SU-DHL-6 (cell line): ENCODE measurements at regions not wholly inside any gene's neighbourhood (a gene's known extent, or its start where the extent isn't known, plus 50 kb on each side); places are given as distances from the start of the nearest gene placed in this dataset.

ENCODE experiments used
- H2AFZ ChIP-seq: fragments of 200-600 bp; sonication (generic); 2 replicates; pipeline ENCODE4 v1.6.1; 2014; ENCODE audit warnings: low read depth, mild to moderate bottlenecking, moderate library complexity, mixed read lengths, antibody characterized with exemption, low read length; ENCODE audit not compliant: severe bottlenecking
- H3F3A ChIP-seq: fragments of 200-600 bp; shearing (Covaris generic); 2 replicates; pipeline ENCODE4 v1.6.0; 2016; ENCODE audit warnings: antibody characterized with exemption, mild to moderate bottlenecking; ENCODE audit not compliant: insufficient read depth
- H3K27ac ChIP-seq: fragments of 200-600 bp; sonication (generic); 2 replicates; pipeline ENCODE4 v1.5.1; 2016; ENCODE audit warnings: low read depth, mild to moderate bottlenecking, low read length, moderate library complexity, mixed read lengths
- H3K27me3 ChIP-seq: fragments of 200-600 bp; sonication (generic), shearing (Covaris generic); 2 replicates; pipeline ENCODE4 v1.6.0; 2014; ENCODE audit warnings: mild to moderate bottlenecking, low read length
- H3K36me3 ChIP-seq: fragments of 200-600 bp; sonication (generic); 2 replicates; pipeline ENCODE4 v1.6.1; 2014; ENCODE audit warnings: mild to moderate bottlenecking, low read length, mixed read lengths
- H3K4me2 ChIP-seq: fragments of 300-600, 200-600 bp; shearing (Covaris generic), sonication (generic); 2 replicates; pipeline ENCODE4 v1.6.0; 2014; ENCODE audit warnings: low read length, low read depth, mild to moderate bottlenecking; ENCODE audit not compliant: poor library complexity, severe bottlenecking
- H3K4me3 ChIP-seq: fragments of 200-600 bp; sonication (generic); 2 replicates; pipeline ENCODE4 v1.5.1; 2014; ENCODE audit warnings: antibody characterized with exemption, low read length, mild to moderate bottlenecking, mixed read lengths; ENCODE audit not compliant: insufficient read depth, poor library complexity, severe bottlenecking
- H3K79me2 ChIP-seq: fragments of 200-600 bp; sonication (generic); 2 replicates; pipeline ENCODE4 v1.6.1; 2014; ENCODE audit warnings: mild to moderate bottlenecking, low read length, moderate library complexity; ENCODE audit not compliant: insufficient read depth
- H3K9ac ChIP-seq: fragments of 200-600 bp; sonication (generic); 2 replicates; pipeline ENCODE4 v1.7.0; 2014; ENCODE audit warnings: mild to moderate bottlenecking, low read length
- H3K9me2 ChIP-seq: fragments of 200-600 bp; sonication (generic); replicated peaks from 2 replicates; pipeline ENCODE4 v1.6.1; 2014; ENCODE audit warnings: low read length; ENCODE audit not compliant: insufficient read depth
- H3K9me3 ChIP-seq: fragments of 200-600 bp; sonication (generic); 2 replicates; pipeline ENCODE4 v1.6.1; 2014; ENCODE audit warnings: low read length, mixed read lengths; ENCODE audit not compliant: insufficient read depth
- H4K20me1 ChIP-seq: fragments of 200-600 bp; sonication (generic); 2 replicates; pipeline ENCODE4 v1.6.1; 2014; ENCODE audit warnings: low read depth, mild to moderate bottlenecking, antibody characterized with exemption, low read length, moderate library complexity, mixed read lengths
- CTCF ChIP-seq: fragments of 200-600 bp; sonication (generic); IDR thresholded peaks from one replicate; pipeline ENCODE4 v1.5.1; 2017; ENCODE audit warnings: antibody characterized with exemption, mild to moderate bottlenecking, low read length, moderate library complexity; ENCODE audit not compliant: insufficient read depth, poor library complexity, severe bottlenecking
- EZH2phosphoT487 ChIP-seq: fragments of 200-600 bp; sonication (generic), shearing (Covaris generic); conservative IDR thresholded peaks from 2 replicates; pipeline ENCODE4 v1.6.1; 2018; ENCODE audit warnings: mild to moderate bottlenecking, antibody characterized with exemption, low read length, moderate library complexity, mixed read lengths

DNA sequence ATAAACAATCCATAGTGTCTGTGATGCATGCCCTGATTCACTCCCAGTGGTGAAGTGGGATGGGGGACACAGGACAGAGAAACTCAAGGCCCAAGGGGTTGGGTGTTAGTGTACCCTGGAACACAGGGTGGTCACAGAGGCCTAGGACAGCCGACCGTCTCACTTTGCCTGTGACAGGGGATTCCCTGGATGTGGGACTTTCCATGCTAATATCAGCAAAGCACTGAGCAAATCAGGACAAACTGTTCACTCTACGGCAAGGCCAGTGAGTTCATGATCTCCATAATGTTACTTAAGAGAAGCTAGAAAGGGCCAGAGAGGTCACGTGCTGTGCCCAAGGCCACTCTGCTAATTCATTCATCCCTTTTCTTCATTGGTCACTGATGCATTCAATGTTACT lies 158.7 kb upstream of the RBPJ start:
- Histone ChIP-seq H3K9me3 (no peaks in the 10 kb centered on the region), H3K4me2 (no peak overlapping the region)
- TF ChIP-seq EZH2phosphoT487, result no peak
- no peak for TF ChIP-seq CTCF

DNA sequence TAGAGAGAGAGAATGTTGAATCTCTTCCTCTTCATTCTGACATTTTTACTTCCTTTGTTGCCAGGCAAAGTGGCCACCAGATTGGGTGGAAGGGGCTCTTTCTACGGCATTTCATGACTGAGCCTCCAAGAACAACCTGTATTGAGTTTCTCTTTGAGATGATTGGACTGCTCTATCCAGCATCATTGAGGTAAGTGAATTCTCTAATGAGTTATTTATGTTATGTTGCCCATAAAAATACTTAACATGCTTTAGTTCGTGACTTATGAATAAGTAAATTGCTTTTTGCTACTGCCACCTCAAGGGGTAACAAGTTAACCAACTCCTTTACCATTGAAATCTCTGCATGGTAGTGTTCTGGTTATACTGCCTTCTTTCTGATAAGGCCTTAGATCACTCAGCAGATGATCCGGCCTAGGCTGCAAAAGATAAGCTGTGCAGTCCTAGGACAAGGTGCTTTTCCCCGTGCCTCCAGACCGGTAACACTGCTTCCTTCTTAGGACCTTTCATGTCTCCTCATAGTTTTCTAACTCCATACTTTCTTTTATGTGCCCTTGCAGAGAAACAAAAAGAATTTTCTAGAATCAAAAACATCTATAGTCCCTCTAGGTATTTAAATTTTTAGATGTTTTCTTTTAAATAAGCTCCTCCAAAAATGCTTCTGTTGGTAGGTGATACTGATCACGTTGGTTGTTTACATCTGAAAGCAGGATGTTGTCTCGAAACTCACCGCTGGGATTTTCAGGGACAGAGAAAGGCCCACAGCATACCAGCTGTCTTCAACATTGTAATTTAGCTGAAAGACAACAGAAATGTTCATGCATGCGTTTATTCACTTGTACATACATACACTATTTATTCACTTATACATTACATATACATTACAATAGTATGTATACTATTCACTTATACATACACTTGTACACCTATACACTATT lies 157.1 kb upstream of the RBPJ start:
- H2AFZ ChIP-seq, result no peak overlapping the region
- H3K27ac ChIP-seq, result no peak overlapping the region
- no peaks in the 10 kb centered on the region for H3K9me2 ChIP-seq
- H3F3A ChIP-seq, result no peaks in the 10 kb centered on the region
- no peak overlapping the region for H3K4me2 ChIP-seq
- no peak overlapping the region for H3K9ac ChIP-seq
- H4K20me1 ChIP-seq, result no peaks in the 10 kb centered on the region
- H3K36me3 ChIP-seq, result no peaks in the 10 kb centered on the region
- H3K27me3 ChIP-seq, result no peaks in the 10 kb centered on the region
- no peaks in the 10 kb centered on the region for H3K79me2 ChIP-seq
- no peak for TF ChIP-seq EZH2phosphoT487
- TF ChIP-seq CTCF, result no peak
- H3K9me3 ChIP-seq, result no peaks in the 10 kb centered on the region
- H3K4me3 ChIP-seq, result no peak overlapping the region

More for the DNA sequence above, 158.7 kb upstream of the RBPJ start:
- H3K36me3 ChIP-seq, result no peaks in the 10 kb centered on the region
- no peak overlapping the region for H3K4me3 ChIP-seq
- H3F3A ChIP-seq, result no peaks in the 10 kb centered on the region
- no peak overlapping the region for H2AFZ ChIP-seq
- H3K9ac ChIP-seq, result no peak overlapping the region
- H3K79me2 ChIP-seq, result no peaks in the 10 kb centered on the region
- H3K27ac ChIP-seq, result no peak overlapping the region
- H4K20me1 ChIP-seq, result no peaks in the 10 kb centered on the region
- no peaks in the 10 kb centered on the region for H3K27me3 ChIP-seq
- H3K9me2 ChIP-seq, result no peaks in the 10 kb centered on the region

DNA sequence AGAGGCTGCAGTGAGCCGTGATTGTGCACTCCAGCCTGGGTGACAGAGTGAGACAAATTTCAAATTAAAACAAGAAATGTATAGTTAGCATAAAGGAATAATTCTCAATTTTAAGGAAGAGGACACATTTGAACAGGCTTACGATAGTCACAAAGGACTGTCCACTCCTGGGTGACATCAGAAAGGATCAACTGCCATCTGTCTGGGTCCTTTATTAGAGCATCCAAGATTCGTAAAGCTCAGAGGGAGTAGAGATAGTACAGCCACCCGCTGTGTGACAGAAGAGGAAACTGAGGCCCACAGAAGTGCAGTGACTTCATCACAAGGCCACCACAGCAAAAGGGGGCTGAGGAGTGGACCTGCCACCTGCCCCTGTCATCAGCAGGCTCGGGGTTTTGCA lies 149.3 kb upstream of the RBPJ start:
- no peak overlapping the region for H3K27ac ChIP-seq

GRCh38 chr4:26171941-26172340 lies 148.9 kb upstream of the RBPJ start:
- no peaks in the 10 kb centered on the region for H3K9me2 ChIP-seq
- no peaks in the 10 kb centered on the region for H3K79me2 ChIP-seq
- no peak overlapping the region for H3K4me3 ChIP-seq
- H3F3A ChIP-seq, result no peaks in the 10 kb centered on the region
- no peak for TF ChIP-seq CTCF
- TF ChIP-seq EZH2phosphoT487, result no peak
- H3K27ac ChIP-seq, result no peak overlapping the region
- no peaks in the 10 kb centered on the region for H3K27me3 ChIP-seq
- no peaks in the 10 kb centered on the region for H4K20me1 ChIP-seq
- H3K4me2 ChIP-seq, result no peak overlapping the region
- H3K9me3 ChIP-seq, result no peaks in the 10 kb centered on the region
- no peak overlapping the region for H2AFZ ChIP-seq
- H3K9ac ChIP-seq, result no peak overlapping the region
- H3K36me3 ChIP-seq, result no peaks in the 10 kb centered on the region

More for the DNA sequence above, 149.3 kb upstream of the RBPJ start:
- no peak overlapping the region for H3K4me3 ChIP-seq
- no peak overlapping the region for H3K4me2 ChIP-seq
- no peaks in the 10 kb centered on the region for H3K27me3 ChIP-seq
- H3K9me3 ChIP-seq, result no peaks in the 10 kb centered on the region
- no peak overlapping the region for H3K9ac ChIP-seq
- H4K20me1 ChIP-seq, result no peaks in the 10 kb centered on the region
- no peak overlapping the region for H2AFZ ChIP-seq
- H3K79me2 ChIP-seq, result no peaks in the 10 kb centered on the region
- H3K9me2 ChIP-seq, result no peaks in the 10 kb centered on the region
- no peak for TF ChIP-seq EZH2phosphoT487
- H3K36me3 ChIP-seq, result no peaks in the 10 kb centered on the region
- H3F3A ChIP-seq, result no peaks in the 10 kb centered on the region
